HepG2 (cell line): ENCODE measurements at regions not wholly inside any gene's neighbourhood (a gene's known extent, or its start where the extent isn't known, plus 50 kb on each side); places are given as distances from the start of the nearest gene placed in this dataset.
A peak's percentile ranks its signal among the peaks of the same experiment; 100 is the strongest.

Experiments
- ARNT2 ChIP-seq: sonication (generic); formaldehyde crosslinking; IDR thresholded peaks from 2 replicates; pipeline ENCODE4 v1.8.0; 2022; ENCODE audit warnings: mild to moderate bottlenecking, low read depth, missing genetic modification reagents, moderate library complexity
- BHLHE40 ChIP-seq: IDR thresholded peaks from 2 replicates; pipeline ENCODE4 v1.6.1; 2011; ENCODE audit warnings: low read length, improper control_type of control experiment
- CENPT ChIP-seq: sonication (generic); formaldehyde crosslinking; IDR thresholded peaks from 2 replicates; pipeline ENCODE4 v1.8.0; 2022; ENCODE audit warnings: low read depth, mild to moderate bottlenecking, moderate library complexity, missing genetic modification reagents
- CENPX ChIP-seq: sonication (generic); formaldehyde crosslinking; IDR thresholded peaks from 2 replicates; pipeline ENCODE4 v1.9.0; 2021; ENCODE audit warnings: mild to moderate bottlenecking, missing genetic modification reagents, moderate library complexity
- ETV6 ChIP-seq: sonication (generic); formaldehyde crosslinking; conservative IDR thresholded peaks from 2 replicates; pipeline ENCODE4 v1.4.0; 2020; ENCODE audit warnings: missing genetic modification reagents
- FOSL2 ChIP-seq: sonication (generic); formaldehyde crosslinking; IDR thresholded peaks from 2 replicates; pipeline ENCODE4 v1.4.0; 2020; ENCODE audit warnings: missing genetic modification reagents
- FOXA3 ChIP-seq: IDR thresholded peaks from 2 replicates; pipeline ENCODE4 v1.6.1; 2016; ENCODE audit warnings: missing genetic modification reagents, missing compliant biosample characterization
- HOXA3 ChIP-seq: sonication (generic); formaldehyde crosslinking; IDR thresholded peaks from 2 replicates; pipeline ENCODE4 v1.5.0; 2020; ENCODE audit warnings: missing genetic modification reagents
- JUN ChIP-seq: sonication (generic); formaldehyde crosslinking; IDR thresholded peaks from 2 replicates; pipeline ENCODE4 v1.4.0; 2020; ENCODE audit warnings: mild to moderate bottlenecking, missing genetic modification reagents
- MBD4 ChIP-seq: IDR thresholded peaks from 2 replicates; pipeline ENCODE4 v1.6.1; 2012; ENCODE audit warnings: low read length, inconsistent platforms, borderline replicate concordance
- NFE2L1 ChIP-seq: sonication (generic); formaldehyde crosslinking; IDR thresholded peaks from 2 replicates; pipeline ENCODE4 v1.4.0; 2020; ENCODE audit warnings: missing genetic modification reagents, mild to moderate bottlenecking, borderline replicate concordance
- SOX6 ChIP-seq, 2 experiments: fragments of 450-650 bp in 1 of 2; sonication (generic) in 1 of 2; formaldehyde crosslinking in 1 of 2; IDR thresholded peaks; 2 replicates each; pipeline versions ENCODE4 v1.4.0 to v1.6.1; 2017 to 2020; ENCODE audit warnings: antibody characterized with exemption in 1 of 2, mild to moderate bottlenecking in 1 of 2, missing genetic modification reagents in 1 of 2
- ZNF75D ChIP-seq: sonication (generic); formaldehyde crosslinking; IDR thresholded peaks from 2 replicates; pipeline ENCODE4 v1.8.1; 2023; ENCODE audit warnings: missing genetic modification reagents, mild to moderate bottlenecking, borderline replicate concordance
- ZSCAN20 ChIP-seq: sonication (generic); formaldehyde crosslinking; IDR thresholded peaks from 2 replicates; pipeline ENCODE4 v1.4.0; 2020; ENCODE audit warnings: missing genetic modification reagents, mild to moderate bottlenecking, borderline replicate concordance
- TF ChIP-seq, protein P1 (sequence below): sonication (generic); formaldehyde crosslinking; conservative IDR thresholded peaks from 2 replicates; pipeline ENCODE4 v1.4.0; 2020; ENCODE audit warnings: missing genetic modification reagents
- TF ChIP-seq, protein P2 (sequence below): sonication (generic); formaldehyde crosslinking; IDR thresholded peaks from 2 replicates; pipeline ENCODE4 v1.4.0; 2020; ENCODE audit warnings: mild to moderate bottlenecking, missing genetic modification reagents, borderline replicate concordance
- TF ChIP-seq, protein P3 (sequence below): sonication (generic); formaldehyde crosslinking; IDR thresholded peaks from 2 replicates; pipeline ENCODE4 v1.4.0; 2020; ENCODE audit warnings: missing genetic modification reagents
- TF ChIP-seq, protein P4 (sequence below): sonication (generic); formaldehyde crosslinking; IDR thresholded peaks from 2 replicates; pipeline ENCODE4 v1.4.0; 2020; ENCODE audit warnings: missing genetic modification reagents

DNA sequence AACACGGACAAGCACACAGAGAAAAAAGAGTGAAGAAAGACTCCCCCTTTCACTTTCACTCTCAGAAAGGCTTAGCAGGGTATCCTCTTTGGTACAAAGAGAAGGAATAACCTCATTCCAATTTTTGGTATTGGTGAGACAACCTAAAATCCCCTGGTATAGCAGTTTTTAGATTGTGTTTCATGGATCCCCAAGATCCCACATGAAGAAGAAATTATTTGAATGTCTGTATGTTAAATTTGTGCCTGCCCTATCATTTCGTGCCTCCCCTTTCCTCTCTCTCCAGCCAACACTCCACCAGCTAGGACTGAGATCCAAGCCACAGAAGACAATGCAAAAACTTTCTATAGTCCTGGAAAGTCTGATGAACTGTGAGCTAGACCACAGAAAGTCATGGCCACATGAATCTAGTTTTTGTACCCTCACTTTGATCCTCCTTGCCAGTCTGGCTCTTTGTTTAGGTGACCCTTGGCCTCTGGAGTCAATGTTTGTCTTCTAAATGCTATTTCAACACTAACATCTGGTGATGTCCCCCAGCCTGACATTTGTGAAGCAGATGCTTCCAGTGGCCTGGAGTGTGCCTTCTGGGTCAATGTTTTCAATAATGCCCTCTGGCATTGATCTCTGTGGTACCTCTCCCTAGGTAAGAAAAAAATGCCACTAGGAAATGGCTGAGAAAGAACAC is 181.9 kb upstream of the BMP4 start (continued):
- TF ChIP-seq, protein P1, sequence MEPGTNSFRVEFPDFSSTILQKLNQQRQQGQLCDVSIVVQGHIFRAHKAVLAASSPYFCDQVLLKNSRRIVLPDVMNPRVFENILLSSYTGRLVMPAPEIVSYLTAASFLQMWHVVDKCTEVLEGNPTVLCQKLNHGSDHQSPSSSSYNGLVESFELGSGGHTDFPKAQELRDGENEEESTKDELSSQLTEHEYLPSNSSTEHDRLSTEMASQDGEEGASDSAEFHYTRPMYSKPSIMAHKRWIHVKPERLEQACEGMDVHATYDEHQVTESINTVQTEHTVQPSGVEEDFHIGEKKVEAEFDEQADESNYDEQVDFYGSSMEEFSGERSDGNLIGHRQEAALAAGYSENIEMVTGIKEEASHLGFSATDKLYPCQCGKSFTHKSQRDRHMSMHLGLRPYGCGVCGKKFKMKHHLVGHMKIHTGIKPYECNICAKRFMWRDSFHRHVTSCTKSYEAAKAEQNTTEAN (CRISPR knock-in tag), result peak; percentile 81
- TF ChIP-seq ARNT2 (CRISPR knock-in tag) (peak; percentile 57), ZSCAN20 (CRISPR knock-in tag) (no peak), HOXA3 (CRISPR knock-in tag) (peak; percentile 90), MBD4 (peak; percentile 69; the same call in 1 of the 2 replicates), ZNF75D (CRISPR knock-in tag) (no peak), CENPT (CRISPR knock-in tag) (no peak), ETV6 (CRISPR knock-in tag) (peak; percentile 60; the same call in 1 of the 2 replicates), JUN (CRISPR knock-in tag) (peak; percentile 91), FOXA3 (CRISPR knock-in tag) (peak; percentile 98), SOX6 (IDR thresholded peaks at IDR 0.05) (no peak), SOX6 (CRISPR knock-in tag; IDR thresholded peaks at IDR 0.05) (peak; percentile 100), FOSL2 (peak; percentile 92), BHLHE40 (peak; percentile 38; the same call in 1 of the 2 replicates), CENPX (no peak), NFE2L1 (CRISPR knock-in tag) (no peak)
- TF ChIP-seq, protein P2, sequence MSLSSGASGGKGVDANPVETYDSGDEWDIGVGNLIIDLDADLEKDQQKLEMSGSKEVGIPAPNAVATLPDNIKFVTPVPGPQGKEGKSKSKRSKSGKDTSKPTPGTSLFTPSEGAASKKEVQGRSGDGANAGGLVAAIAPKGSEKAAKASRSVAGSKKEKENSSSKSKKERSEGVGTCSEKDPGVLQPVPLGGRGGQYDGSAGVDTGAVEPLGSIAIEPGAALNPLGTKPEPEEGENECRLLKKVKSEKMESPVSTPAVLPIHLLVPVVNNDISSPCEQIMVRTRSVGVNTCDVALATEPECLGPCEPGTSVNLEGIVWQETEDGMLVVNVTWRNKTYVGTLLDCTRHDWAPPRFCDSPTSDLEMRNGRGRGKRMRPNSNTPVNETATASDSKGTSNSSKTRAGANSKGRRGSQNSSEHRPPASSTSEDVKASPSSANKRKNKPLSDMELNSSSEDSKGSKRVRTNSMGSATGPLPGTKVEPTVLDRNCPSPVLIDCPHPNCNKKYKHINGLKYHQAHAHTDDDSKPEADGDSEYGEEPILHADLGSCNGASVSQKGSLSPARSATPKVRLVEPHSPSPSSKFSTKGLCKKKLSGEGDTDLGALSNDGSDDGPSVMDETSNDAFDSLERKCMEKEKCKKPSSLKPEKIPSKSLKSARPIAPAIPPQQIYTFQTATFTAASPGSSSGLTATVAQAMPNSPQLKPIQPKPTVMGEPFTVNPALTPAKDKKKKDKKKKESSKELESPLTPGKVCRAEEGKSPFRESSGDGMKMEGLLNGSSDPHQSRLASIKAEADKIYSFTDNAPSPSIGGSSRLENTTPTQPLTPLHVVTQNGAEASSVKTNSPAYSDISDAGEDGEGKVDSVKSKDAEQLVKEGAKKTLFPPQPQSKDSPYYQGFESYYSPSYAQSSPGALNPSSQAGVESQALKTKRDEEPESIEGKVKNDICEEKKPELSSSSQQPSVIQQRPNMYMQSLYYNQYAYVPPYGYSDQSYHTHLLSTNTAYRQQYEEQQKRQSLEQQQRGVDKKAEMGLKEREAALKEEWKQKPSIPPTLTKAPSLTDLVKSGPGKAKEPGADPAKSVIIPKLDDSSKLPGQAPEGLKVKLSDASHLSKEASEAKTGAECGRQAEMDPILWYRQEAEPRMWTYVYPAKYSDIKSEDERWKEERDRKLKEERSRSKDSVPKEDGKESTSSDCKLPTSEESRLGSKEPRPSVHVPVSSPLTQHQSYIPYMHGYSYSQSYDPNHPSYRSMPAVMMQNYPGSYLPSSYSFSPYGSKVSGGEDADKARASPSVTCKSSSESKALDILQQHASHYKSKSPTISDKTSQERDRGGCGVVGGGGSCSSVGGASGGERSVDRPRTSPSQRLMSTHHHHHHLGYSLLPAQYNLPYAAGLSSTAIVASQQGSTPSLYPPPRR (CRISPR knock-in tag), result peak; percentile 98
- TF ChIP-seq, protein P3, sequence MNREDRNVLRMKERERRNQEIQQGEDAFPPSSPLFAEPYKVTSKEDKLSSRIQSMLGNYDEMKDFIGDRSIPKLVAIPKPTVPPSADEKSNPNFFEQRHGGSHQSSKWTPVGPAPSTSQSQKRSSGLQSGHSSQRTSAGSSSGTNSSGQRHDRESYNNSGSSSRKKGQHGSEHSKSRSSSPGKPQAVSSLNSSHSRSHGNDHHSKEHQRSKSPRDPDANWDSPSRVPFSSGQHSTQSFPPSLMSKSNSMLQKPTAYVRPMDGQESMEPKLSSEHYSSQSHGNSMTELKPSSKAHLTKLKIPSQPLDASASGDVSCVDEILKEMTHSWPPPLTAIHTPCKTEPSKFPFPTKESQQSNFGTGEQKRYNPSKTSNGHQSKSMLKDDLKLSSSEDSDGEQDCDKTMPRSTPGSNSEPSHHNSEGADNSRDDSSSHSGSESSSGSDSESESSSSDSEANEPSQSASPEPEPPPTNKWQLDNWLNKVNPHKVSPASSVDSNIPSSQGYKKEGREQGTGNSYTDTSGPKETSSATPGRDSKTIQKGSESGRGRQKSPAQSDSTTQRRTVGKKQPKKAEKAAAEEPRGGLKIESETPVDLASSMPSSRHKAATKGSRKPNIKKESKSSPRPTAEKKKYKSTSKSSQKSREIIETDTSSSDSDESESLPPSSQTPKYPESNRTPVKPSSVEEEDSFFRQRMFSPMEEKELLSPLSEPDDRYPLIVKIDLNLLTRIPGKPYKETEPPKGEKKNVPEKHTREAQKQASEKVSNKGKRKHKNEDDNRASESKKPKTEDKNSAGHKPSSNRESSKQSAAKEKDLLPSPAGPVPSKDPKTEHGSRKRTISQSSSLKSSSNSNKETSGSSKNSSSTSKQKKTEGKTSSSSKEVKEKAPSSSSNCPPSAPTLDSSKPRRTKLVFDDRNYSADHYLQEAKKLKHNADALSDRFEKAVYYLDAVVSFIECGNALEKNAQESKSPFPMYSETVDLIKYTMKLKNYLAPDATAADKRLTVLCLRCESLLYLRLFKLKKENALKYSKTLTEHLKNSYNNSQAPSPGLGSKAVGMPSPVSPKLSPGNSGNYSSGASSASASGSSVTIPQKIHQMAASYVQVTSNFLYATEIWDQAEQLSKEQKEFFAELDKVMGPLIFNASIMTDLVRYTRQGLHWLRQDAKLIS, result peak; percentile 31; the same call in 1 of the 2 replicates
- TF ChIP-seq, protein P4, sequence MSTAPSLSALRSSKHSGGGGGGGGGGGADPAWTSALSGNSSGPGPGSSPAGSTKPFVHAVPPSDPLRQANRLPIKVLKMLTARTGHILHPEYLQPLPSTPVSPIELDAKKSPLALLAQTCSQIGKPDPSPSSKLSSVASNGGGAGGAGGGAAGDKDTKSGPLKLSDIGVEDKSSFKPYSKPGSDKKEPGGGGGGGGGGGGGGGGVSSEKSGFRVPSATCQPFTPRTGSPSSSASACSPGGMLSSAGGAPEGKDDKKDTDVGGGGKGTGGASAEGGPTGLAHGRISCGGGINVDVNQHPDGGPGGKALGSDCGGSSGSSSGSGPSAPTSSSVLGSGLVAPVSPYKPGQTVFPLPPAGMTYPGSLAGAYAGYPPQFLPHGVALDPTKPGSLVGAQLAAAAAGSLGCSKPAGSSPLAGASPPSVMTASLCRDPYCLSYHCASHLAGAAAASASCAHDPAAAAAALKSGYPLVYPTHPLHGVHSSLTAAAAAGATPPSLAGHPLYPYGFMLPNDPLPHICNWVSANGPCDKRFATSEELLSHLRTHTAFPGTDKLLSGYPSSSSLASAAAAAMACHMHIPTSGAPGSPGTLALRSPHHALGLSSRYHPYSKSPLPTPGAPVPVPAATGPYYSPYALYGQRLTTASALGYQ (CRISPR knock-in tag), result peak; percentile 98
